GM23248 (cell line): ENCODE measurements at regions not wholly inside any gene's neighbourhood (a gene's known extent, or its start where the extent isn't known, plus 50 kb on each side); places are given as distances from the start of the nearest gene placed in this dataset.

Source experiments
- DNase-seq: peaks from one replicate; pipeline ENCODE4 v3.0.0-alpha.2; 2015
- H2AFZ ChIP-seq: fragments of 200-600 bp; sonication (generic); 2 replicates; pipeline ENCODE4 v1.6.1; 2016; ENCODE audit warnings: antibody characterized with exemption
- H3F3A ChIP-seq: fragments of 200-600 bp; sonication (generic); 2 replicates; pipeline ENCODE4 v1.6.1; 2016; ENCODE audit warnings: mild to moderate bottlenecking, antibody characterized with exemption, mixed run types; ENCODE audit not compliant: insufficient read depth
- H3K27ac ChIP-seq: fragments of 200-600 bp; sonication (generic); 2 replicates; pipeline ENCODE4 v1.5.1; 2016; ENCODE audit warnings: mild to moderate bottlenecking
- H3K27me3 ChIP-seq: fragments of 200-600 bp; sonication (generic); replicated peaks from 2 replicates; pipeline ENCODE4 v1.6.1; 2016; ENCODE audit warnings: mild to moderate bottlenecking; ENCODE audit not compliant: insufficient read depth
- H3K36me3 ChIP-seq: fragments of 200-600 bp; sonication (generic); 2 replicates; pipeline ENCODE4 v1.6.1; 2016; ENCODE audit warnings: low read depth, mild to moderate bottlenecking
- H3K4me1 ChIP-seq: fragments of 200-600 bp; sonication (generic); 2 replicates; pipeline ENCODE4 v1.6.1; 2016; ENCODE audit warnings: mild to moderate bottlenecking; ENCODE audit not compliant: insufficient read depth
- H3K4me2 ChIP-seq: fragments of 200-600 bp; sonication (generic); one replicate; pipeline ENCODE4 v1.6.1; 2016; ENCODE audit warnings: mild to moderate bottlenecking; ENCODE audit not compliant: unreplicated experiment
- H3K4me3 ChIP-seq: fragments of 200-600 bp; sonication (generic); 2 replicates; pipeline ENCODE4 v1.5.1; 2016; ENCODE audit warnings: mild to moderate bottlenecking
- H3K79me2 ChIP-seq: fragments of 200-600 bp; sonication (generic); 2 replicates; pipeline ENCODE4 v1.6.1; 2016; ENCODE audit warnings: mild to moderate bottlenecking; ENCODE audit not compliant: insufficient read depth
- H3K9ac ChIP-seq: fragments of 200-600 bp; sonication (generic); 2 replicates; pipeline ENCODE4 v1.6.1; 2016; ENCODE audit warnings: mild to moderate bottlenecking
- H3K9me2 ChIP-seq: fragments of 200-600 bp; sonication (generic); 2 replicates; pipeline ENCODE4 v1.6.1; 2016; ENCODE audit warnings: mixed run types, mild to moderate bottlenecking, moderate library complexity; ENCODE audit not compliant: insufficient read depth
- H3K9me3 ChIP-seq: fragments of 200-600 bp; sonication (generic); one replicate; pipeline ENCODE4 v1.6.1; 2017; ENCODE audit warnings: low read depth
- H4K20me1 ChIP-seq: fragments of 200-600 bp; sonication (generic); 2 replicates; pipeline ENCODE4 v1.6.0; 2016; ENCODE audit not compliant: insufficient read depth
- EZH2 ChIP-seq: fragments of 200-600 bp; sonication (generic); IDR thresholded peaks from 2 replicates; pipeline ENCODE4 v1.6.1; 2018; ENCODE audit warnings: antibody characterized with exemption, mild to moderate bottlenecking; ENCODE audit not compliant: insufficient read depth, poor library complexity, severe bottlenecking
- EZH2phosphoT487 ChIP-seq: fragments of 200-600 bp; sonication (generic); IDR thresholded peaks from 2 replicates; pipeline ENCODE4 v1.6.1; 2018; ENCODE audit warnings: antibody characterized with exemption, moderate library complexity, mild to moderate bottlenecking, low read depth; ENCODE audit not compliant: insufficient read depth
- WGBS, 2 experiments: methylation state at CpG; one replicate each; pipeline ENCODE4 v1.1.6; 2015 to 2017; ENCODE audit warnings: low lambda C conversion rate in 2 of 2, low coverage in 1 of 2; ENCODE audit errors: missing lambda C conversion rate in 2 of 2; 5-methylcytosine and 5-hydroxymethylcytosine counted together
- in situ Hi-C: fragments of 300-500 bp; cut with MboI; formaldehyde crosslinking; loops from 2 replicates; pipeline ENCODE4 v1.15.0; 2020

DNA sequence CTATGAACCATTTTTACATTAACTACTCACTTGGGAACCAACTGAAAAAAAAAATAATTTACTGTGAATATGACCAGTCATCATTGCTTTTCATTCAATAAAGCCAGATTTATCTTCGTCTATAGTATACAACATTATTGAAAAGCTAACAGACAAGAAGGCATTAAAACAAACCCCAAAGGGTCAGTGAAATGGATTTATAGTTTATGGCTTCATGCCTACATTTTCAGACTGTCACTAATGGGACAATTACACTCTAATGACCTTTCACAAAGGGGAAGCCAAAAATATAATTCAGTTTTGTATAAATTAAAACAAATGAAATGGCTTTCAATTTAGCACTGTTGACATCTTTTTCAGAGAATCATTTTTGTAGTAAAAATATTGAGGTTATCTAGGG is 169.1 kb downstream of the DSEL start:
- H3K4me3 ChIP-seq: no peak overlapping the region
- 79 to 86% methylated on average over 1 of the region's 1 CpG for WGBS, 2 experiments
- no peaks in the 10 kb centered on the region for H3K79me2 ChIP-seq
- no peak overlapping the region for H3K4me2 ChIP-seq
- no peak for DNase-seq
- H3K36me3 ChIP-seq: no peaks in the 10 kb centered on the region
- no peaks in the 10 kb centered on the region for H3K9me3 ChIP-seq
- no peaks in the 10 kb centered on the region; the same call in none of the 2 replicates for H3K9me2 ChIP-seq
- H3K27me3 ChIP-seq: no peaks in the 10 kb centered on the region
- no peak for TF ChIP-seq EZH2phosphoT487
- no peak for TF ChIP-seq EZH2
- H3K9ac ChIP-seq: no peak overlapping the region
- H3K4me1 ChIP-seq: no peaks in the 10 kb centered on the region
- no peaks in the 10 kb centered on the region for H3F3A ChIP-seq
- H3K27ac ChIP-seq: no peak overlapping the region
- in situ Hi-C loops: no loop called here
- no peak overlapping the region for H2AFZ ChIP-seq
- H4K20me1 ChIP-seq: no peaks in the 10 kb centered on the region

DNA sequence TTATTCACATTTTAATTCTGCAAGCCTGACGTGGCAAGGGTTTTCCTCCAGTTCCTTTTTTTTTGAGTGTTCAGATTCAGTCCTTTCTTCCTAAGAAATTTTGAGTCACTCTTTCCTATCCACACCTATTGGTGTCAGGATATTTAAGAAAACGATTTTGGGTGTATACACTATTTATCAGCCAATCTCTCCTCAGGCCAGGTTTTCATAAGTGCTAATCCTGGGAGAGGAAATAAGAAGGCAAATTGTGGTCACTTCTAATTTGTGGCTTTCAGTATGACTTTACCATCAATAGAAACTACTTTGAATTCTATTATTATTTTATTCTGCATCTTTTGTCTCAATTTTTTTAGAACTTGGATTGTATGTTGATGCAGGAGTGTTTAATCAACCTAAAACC is 174.4 kb downstream of the DSEL start:
- TF ChIP-seq EZH2: no peak
- TF ChIP-seq EZH2phosphoT487: no peak
- 46 to 49% methylated on average over 2 of the region's 2 CpGs for WGBS, 2 experiments
- in situ Hi-C loops: no loop called here

DNA sequence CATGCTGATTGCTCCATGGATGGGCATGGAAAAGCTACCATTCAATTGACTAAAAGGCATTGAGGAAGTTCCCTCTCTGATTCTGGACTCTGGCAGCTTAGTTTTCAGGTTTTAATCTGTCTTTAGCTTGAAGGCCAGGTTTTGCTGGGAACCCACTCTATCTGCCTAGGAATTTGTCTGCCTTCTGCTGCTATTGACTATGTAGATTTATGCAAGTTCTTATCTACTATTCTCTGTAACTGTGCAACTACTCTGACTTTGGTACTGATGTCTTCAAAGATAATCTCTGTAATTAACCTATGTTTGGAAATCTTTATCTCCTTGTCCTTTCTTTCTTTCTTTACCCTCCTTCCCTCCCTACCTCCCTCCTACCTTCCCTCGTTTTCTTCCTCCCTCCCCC is 178.8 kb downstream of the DSEL start:
- H2AFZ ChIP-seq: no peak overlapping the region
- H3K4me1 ChIP-seq: no peaks in the 10 kb centered on the region
- TF ChIP-seq EZH2phosphoT487: no peak
- TF ChIP-seq EZH2: no peak
- H3K27ac ChIP-seq: no peak overlapping the region
- in situ Hi-C loops: no loop called here
- H3F3A ChIP-seq: no peaks in the 10 kb centered on the region
- no peaks in the 10 kb centered on the region for H3K9me3 ChIP-seq
- no peak overlapping the region for H3K4me3 ChIP-seq
- no peaks in the 10 kb centered on the region for H4K20me1 ChIP-seq
- no peak overlapping the region for H3K4me2 ChIP-seq
- no peaks in the 10 kb centered on the region for H3K36me3 ChIP-seq
- H3K27me3 ChIP-seq: no peaks in the 10 kb centered on the region
- DNase-seq: no peak
- H3K79me2 ChIP-seq: no peaks in the 10 kb centered on the region
- 27 to 80% methylated on average over 1 of the region's 1 CpG for WGBS, 2 experiments
- no peak overlapping the region for H3K9ac ChIP-seq
- H3K9me2 ChIP-seq: no peaks in the 10 kb centered on the region; the same call in 1 of the 2 replicates

More for the DNA sequence above, 174.4 kb downstream of the DSEL start:
- DNase-seq: no peak
- H3K4me2 ChIP-seq: no peak overlapping the region
- H3K36me3 ChIP-seq: no peaks in the 10 kb centered on the region
- H3K4me3 ChIP-seq: no peak overlapping the region
- H3K9ac ChIP-seq: no peak overlapping the region
- H3K9me2 ChIP-seq: no peaks in the 10 kb centered on the region; the same call in 1 of the 2 replicates
- H3K79me2 ChIP-seq: no peaks in the 10 kb centered on the region
- H3F3A ChIP-seq: no peaks in the 10 kb centered on the region
- H3K9me3 ChIP-seq: no peaks in the 10 kb centered on the region
- H4K20me1 ChIP-seq: no peaks in the 10 kb centered on the region
- H3K27ac ChIP-seq: no peak overlapping the region
- H3K27me3 ChIP-seq: no peaks in the 10 kb centered on the region
- H3K4me1 ChIP-seq: no peaks in the 10 kb centered on the region
- H2AFZ ChIP-seq: no peak overlapping the region

DNA sequence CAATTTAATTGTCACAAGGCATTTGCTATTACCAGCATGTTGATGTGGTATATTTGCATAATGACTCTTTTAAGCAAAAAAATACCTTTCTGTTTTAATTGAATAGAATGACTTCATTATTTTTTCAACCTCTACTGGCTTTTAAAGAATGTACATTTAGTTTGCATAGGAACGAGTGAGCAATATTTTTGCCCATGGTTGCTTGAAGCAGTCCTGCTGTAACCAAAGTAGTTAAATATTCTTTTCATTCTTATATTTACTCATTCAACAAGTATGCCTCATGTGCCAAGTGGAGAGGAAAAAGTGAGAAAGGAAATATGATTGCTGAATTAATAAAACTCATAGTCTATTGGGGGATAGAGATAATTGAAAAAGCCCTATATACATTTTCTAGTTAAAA is 184.7 kb downstream of the DSEL start:
- Histone ChIP-seq H3K9ac (no peak overlapping the region), H3K79me2 (no peaks in the 10 kb centered on the region), H3K4me2 (no peak overlapping the region), H3F3A (no peaks in the 10 kb centered on the region), H3K4me1 (no peaks in the 10 kb centered on the region), H3K9me3 (no peaks in the 10 kb centered on the region), H3K27ac (no peak overlapping the region), H3K36me3 (no peaks in the 10 kb centered on the region), H3K9me2 (no peaks in the 10 kb centered on the region), H3K27me3 (no peaks in the 10 kb centered on the region), H3K4me3 (no peak overlapping the region), H4K20me1 (no peaks in the 10 kb centered on the region), H2AFZ (no peak overlapping the region)
- 89 to 93% methylated on average over 1 of the region's 1 CpG for WGBS, 2 experiments
- no peak for DNase-seq
- TF ChIP-seq EZH2 (no peak), EZH2phosphoT487 (no peak)
- in situ Hi-C loops: no loop called here

DNA sequence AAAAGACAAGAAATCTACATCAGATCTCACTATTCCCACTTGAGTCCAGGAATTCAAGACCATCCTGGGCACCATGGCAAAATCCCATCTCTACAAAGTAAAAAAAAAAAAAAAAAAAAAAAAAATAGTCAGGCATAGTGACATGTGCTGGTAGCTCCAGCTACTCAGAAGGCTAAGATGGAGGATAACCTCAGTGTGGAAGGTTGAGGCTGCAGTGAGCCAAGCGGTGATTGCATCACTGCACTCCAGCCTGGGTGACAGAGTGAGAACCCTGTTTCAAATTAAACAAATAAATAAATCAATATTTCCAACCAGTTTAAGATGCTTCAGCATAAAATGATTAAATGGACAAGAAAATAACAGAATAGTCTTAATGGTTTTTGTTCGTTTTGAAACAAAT is 197.4 kb downstream of the DSEL start:
- TF ChIP-seq EZH2: no peak
- TF ChIP-seq EZH2phosphoT487: no peak
- WGBS, 2 experiments: 31 to 33% methylated on average over 2 of the region's 2 CpGs
- H3K9ac ChIP-seq: no peak overlapping the region

More for the DNA sequence above, 197.4 kb downstream of the DSEL start:
- Histone ChIP-seq H3K9me3 (no peaks in the 10 kb centered on the region), H2AFZ (peak overlapping the region; percentile 32; the same call in 1 of the 2 replicates), H3F3A (0 out of 2 replicates have a peak, but pooled peaks cover 11% of the 10 kb centered on the region), H3K27me3 (no peaks in the 10 kb centered on the region), H3K4me2 (no peak overlapping the region), H3K4me1 (peaks cover 11% of the 10 kb centered on the region), H3K9me2 (no peaks in the 10 kb centered on the region), H4K20me1 (no peaks in the 10 kb centered on the region), H3K79me2 (no peaks in the 10 kb centered on the region), H3K4me3 (no peak overlapping the region), H3K27ac (no peak overlapping the region), H3K36me3 (no peaks in the 10 kb centered on the region)
- no peak for DNase-seq
- in situ Hi-C loops: no loop called here
